Myocyte (in vitro differentiated cells): ENCODE measurements at regions not wholly inside any gene's neighbourhood (a gene's known extent, or its start where the extent isn't known, plus 50 kb on each side); places are given as distances from the start of the nearest gene placed in this dataset.
"Not testable (repeated sequence)": the region's sequence is repeated elsewhere in the genome, so short reads cannot be mapped to it uniquely, and the experiment has no call there.

ENCODE experiments used
- DNase-seq: peaks from one replicate; pipeline ENCODE4 v3.0.0-alpha.2; 2012; ENCODE audit warnings: low read depth

- no peak for DNase-seq
Measured at GRCh38 chr16:86224126-86224525, 286.2 kb upstream of the FOXF1 start.

- DNase-seq: no peak
Measured at GRCh38 chr16:86224629-86225028, 285.7 kb upstream of the FOXF1 start.

DNA sequence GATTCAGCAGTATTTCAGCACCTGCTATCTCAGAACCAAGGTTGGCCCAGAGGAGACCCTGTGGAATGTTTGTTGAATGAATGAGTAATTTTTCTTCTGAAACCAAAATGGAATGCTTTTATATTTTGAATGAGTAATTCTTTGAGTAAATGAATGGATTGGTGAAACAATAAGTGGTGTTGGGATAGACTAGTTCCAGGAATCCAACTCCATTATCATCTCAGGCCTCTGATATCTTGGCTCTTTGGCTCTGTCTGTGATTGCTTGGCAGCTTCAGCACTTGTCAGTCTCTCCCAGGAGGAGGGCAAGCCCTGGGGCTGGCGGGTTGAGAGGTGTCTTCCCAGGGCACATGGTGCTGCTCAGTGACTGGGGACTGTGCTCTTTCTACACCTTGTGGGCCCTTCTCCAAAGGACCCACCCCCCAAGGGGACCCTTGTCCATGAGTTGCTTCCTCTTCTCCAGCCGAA, 284.4 kb upstream of the FOXF1 start:
- DNase-seq: no peak

- no peak for DNase-seq
Measured at GRCh38 chr16:86227041-86227440, 283.3 kb upstream of the FOXF1 start.

- DNase-seq: peak; percentile 23
Measured at GRCh38 chr16:86227801-86228200, 282.5 kb upstream of the FOXF1 start.

- DNase-seq: no peak
Measured at GRCh38 chr16:86228713-86229112, 281.6 kb upstream of the FOXF1 start.

GRCh38 chr16:86229283-86229682, 281.0 kb upstream of the FOXF1 start:
- no peak for DNase-seq

GRCh38 chr16:86229866-86230656, 280.3 kb upstream of the FOXF1 start:
- no peak for DNase-seq

DNA sequence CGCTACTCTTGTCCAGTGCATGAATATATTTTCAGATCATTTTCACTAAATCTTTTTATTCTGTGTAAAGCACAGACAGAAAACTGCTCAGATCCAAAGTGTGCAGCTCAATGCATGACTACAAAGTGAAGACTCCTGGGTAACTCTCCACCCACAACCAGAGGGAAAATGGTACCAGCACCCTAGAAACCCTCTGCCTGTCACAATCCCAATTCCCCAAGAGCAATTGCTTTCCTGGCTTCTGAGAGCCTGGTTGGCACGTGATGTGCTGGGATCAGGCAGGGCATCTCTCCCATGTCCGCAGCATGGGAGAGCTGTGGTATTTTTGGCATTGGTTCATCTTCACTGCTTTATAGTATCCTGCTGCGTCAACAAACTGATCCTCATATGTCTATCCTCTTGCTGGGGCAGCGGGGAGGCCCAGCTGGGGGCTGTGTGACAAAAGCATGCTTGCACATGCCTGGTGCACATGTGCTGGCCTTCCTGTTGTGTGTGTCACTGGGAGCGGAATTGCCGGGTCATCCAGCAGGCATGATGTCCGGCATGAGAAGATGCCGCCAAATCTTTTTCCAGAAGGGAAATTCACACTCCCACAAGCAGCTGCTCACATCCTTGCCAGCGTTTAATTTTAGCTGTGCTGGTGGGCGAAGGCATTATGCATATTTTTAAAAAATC, 278.9 kb upstream of the FOXF1 start:
- DNase-seq: no peak

DNA sequence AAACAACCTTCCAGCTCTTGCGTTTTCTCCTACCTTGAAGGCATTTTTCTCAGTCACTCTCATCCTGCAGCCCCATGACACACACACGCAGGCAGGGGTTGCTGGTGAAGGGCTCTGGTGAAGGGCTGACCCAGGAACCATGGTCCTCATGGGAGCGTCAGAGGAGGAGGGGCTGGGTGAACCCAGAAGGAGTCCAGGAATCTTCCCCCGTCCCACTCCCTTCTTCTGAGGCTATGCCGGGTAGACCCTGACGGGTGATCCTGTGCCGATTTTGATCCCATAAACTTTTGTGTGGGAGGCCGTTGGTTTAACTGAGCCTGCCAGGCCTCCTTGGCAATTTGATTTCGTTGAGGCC, 278.4 kb upstream of the FOXF1 start:
- DNase-seq: no peak

DNA sequence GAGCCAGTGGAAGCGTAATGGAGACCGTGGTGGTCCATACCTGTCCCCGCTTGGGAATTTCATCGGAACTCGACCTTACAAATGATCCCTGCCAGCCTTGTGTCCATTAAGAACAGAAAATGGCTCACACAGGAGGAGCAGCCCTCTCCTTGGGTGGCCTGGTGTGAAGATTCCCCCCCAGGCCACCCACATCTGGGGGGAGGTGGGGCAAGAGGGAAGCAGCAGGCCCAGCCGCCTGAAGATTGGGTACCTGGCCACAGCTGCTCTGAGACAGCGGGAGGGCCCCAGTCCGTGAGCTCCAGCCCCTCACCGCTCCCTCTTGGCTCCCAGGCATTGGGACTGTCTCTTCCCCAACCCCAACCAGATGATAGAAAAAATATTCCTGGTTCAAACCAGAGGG, 277.8 kb upstream of the FOXF1 start:
- DNase-seq: no peak

DNA sequence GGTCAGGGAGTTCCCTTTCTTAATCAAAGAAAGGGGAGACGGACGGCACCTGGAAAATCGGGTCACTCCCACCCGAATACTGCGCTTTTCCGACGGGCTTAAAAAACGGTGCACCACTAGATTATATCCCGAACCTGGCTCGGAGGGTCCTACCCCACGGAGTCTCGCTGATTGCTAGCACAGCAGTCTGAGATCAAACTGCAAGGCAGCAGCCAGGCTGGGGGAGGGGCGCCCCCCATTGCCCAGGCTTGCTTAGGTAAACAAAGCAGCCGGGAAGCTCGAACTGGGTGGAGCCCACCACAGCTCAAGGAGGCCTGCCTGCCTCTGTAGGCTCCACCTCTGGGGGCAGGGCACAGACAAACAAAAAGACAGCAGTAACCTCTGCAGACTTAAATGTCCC, 276.8 kb upstream of the FOXF1 start:
- DNase-seq: not testable (repeated sequence)

GRCh38 chr16:86239381-86239780, 270.9 kb upstream of the FOXF1 start:
- no peak for DNase-seq

- DNase-seq: no peak
Measured at GRCh38 chr16:86240716-86241363, 269.5 kb upstream of the FOXF1 start.

DNA sequence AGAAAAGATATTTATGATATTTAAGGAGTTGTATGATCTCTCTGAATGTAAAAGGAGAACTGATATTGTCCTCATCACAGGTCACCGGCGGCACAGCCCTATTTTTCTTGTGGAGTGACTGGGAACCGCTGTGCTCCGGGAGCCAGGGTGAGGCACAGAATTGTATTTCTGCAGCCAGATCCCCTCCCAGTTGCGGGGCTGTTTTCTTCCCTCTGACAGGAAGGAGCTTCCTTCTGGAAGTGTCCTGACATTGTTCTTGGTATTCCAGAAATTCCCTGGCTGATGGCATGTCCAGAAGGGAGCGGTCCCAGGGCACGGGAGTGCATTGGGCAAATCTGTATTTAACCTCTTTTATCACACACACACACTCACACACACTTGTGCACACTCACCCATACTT, 268.6 kb upstream of the FOXF1 start:
- no peak for DNase-seq

DNA sequence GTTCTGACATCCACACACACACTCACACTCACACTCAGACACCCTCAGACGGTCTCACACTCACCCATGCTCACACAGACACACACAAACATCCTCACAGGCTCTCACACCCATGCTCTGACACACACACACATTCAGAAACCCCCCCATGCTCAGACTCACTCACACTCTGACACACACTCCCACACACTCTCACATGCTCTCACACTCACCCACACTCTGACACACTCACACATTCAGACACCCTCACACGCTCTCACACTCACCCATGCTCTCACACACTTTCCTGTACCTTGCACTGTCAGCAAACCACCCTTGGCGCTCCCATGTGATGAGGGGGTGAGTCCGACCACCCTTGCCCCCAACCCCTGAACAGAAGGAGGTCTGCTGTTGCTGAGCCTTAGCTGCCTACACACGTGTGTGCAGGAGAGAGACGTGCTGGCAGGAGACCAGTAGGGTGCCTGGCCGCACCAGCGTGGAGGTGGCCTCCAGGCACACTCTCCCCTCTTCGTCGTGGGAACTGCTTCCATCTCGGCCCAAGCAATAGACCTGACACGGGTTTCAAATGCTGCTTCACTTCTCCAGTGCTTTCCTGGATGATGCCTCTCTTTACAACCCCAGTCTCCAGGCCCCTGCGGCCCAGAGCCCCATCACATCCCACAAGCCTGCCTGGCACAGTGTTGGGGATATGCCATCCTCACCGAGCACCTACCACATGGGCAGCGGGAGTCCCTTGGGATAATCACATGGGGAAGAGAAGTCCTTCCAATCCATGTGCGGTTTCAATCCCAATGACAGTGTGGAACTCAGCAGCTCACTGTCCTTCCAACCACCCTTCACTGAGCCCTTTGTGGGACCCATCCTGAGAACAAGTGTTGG, 267.8 kb upstream of the FOXF1 start:
- DNase-seq: no peak

DNA sequence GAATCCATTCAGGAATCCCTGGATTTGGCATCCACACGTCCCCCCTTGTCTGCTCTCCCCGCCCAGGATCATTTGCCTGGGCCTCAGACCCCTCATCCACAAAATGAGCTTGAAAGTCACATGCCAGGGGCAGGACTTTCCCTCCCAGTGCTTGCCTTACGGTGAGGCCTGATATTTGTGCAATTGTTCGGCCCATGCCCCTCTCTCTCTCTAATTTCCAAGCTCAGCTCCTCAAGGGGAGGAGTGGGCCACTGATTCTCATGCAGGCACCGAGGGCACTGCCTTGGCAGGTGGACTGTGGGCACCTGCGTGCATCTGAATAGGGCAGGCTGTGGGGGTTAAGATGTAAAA, 267.2 kb upstream of the FOXF1 start:
- no peak for DNase-seq

DNA sequence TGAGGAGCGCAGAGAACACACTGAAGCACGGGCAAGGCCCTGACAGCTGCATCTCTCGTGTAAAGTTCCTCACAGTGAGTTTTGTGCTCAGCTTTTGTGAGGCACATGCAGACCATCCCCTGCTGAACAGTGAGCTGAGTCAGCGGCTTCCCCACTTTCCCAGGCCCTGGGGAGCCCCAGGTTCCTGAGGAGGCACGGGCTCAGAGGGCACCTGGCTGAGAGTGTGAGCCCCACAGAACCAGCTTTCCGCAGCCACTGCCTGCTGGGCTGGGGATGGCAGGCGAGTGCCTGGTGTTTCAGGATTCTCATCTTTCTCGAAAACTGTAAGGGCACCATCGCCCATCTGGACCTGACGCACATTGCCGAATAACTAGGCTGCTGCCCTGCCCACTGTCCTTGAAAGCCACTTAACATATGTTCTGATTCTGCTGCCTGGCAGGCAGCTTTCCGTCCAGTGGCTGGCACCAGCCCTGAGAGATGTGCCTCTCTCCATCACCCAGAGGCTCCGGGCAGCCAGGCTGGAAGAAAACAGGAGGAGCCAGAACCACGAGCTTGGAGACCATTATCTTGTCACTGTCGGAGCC, 266.7 kb upstream of the FOXF1 start:
- no peak for DNase-seq

DNA sequence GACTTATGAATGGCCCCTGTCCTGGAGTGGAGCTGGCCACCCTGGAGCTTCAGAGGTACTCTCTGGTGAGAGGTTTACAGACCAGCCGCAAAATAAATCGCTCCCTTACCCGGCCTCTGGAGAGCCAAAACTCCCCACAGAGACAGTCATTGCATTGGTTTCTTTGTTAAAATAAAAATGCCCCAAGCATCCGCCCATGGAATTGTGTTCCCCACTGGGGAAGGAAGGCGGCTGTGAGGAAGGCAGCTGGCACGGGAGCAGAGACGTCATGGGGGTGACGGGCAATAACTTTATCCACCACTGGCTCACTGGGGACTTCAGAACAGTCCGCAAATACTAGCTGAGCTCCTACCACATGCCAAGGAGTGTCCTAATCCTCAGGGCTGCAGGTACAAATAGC, 266.2 kb upstream of the FOXF1 start:
- DNase-seq: no peak

DNA sequence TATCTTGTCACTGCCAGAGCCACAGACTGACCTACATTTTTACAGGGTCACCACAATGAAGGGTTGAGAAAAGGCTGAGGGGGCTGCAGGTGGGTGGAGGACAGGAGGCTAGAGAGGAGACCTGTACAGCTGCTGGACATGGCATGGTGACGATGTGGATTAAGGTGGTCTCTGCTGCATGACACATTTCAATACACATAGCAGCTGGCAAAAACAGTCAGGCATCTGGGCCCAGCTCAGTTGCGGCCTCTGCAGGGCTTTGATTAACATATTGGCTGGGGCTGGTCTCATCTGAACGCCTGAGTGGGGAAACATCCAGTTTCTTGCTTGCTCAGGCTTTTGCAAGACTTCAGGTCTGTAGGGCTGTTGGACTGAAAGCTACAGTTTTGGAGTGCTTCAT, 265.4 kb upstream of the FOXF1 start:
- no peak for DNase-seq

DNA sequence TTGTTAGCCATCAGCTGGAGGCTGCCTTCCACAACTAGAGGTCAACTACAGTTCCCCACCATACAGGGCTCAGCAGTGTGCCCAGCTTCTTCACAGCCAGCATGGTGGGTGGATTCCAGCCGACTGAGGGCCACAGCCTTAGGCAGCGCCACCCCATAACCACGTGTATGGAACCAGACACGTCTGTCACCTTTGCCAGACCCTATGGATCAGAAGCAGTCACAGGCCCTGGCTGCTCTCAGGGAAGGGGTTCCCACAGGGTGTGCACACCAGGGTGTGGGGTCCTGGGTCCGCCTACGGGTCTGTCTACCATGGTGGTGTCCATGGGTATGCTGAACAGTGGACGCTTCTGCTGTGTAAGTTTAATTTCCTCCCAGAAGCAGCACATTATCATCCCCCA, 265.0 kb upstream of the FOXF1 start:
- no peak for DNase-seq
